ENCODE measurements at regions not wholly inside any gene's neighbourhood (a gene's known extent, or its start where the extent isn't known, plus 50 kb on each side); places are given as distances from the start of the nearest gene placed in this dataset.

- H3K4me3 ChIP-seq (ENCODE audit: low read length), result no peak overlapping the region
- no peaks in the 10 kb centered on the region for H3K36me3 ChIP-seq (replicated peaks; ENCODE audit: insufficient read depth, low read length)
- H3F3A ChIP-seq (ENCODE audit: insufficient read depth, low read length), result no peaks in the 10 kb centered on the region
- no peak overlapping the region for H2AFZ ChIP-seq (ENCODE audit: low read length)
- H3K4me2 ChIP-seq (ENCODE audit: low read depth, low read length), result no peak overlapping the region
- H4K20me1 ChIP-seq (ENCODE audit: insufficient read depth, low read length), result no peaks in the 10 kb centered on the region
- H3K79me2 ChIP-seq (ENCODE audit: low read length), result no peaks in the 10 kb centered on the region
- no peak for TF ChIP-seq CTCF (IDR thresholded peaks at IDR 0.05; ENCODE audit: low read length)
- TF ChIP-seq EZH2phosphoT487 (IDR thresholded peaks at IDR 0.05; ENCODE audit: low read length), result no peak
- TF ChIP-seq EZH2 (optimal IDR thresholded peaks at IDR 0.05; ENCODE audit: low read depth, low read length), result no peak
- H3K9ac ChIP-seq (ENCODE audit: low read length), result no peak overlapping the region
- no peaks in the 10 kb centered on the region for H3K27me3 ChIP-seq (replicated peaks; ENCODE audit: insufficient read depth, low read length)
- H3K9me3 ChIP-seq (replicated peaks; ENCODE audit: insufficient read depth, low read length), result no peaks in the 10 kb centered on the region
- H3K4me1 ChIP-seq (ENCODE audit: low read length), result no peaks in the 10 kb centered on the region
- H3K27ac ChIP-seq (ENCODE audit: low read length), result no peak overlapping the region
- no peak for DNase-seq
- no peaks in the 10 kb centered on the region for H3K9me2 ChIP-seq (replicated peaks; ENCODE audit: insufficient read depth, low read length)
These were observed 69.6 kb downstream of the SPANXN4 start for GRCh38 chrX:143095321-143095720.

- Histone ChIP-seq H3K4me2 (ENCODE audit: low read depth, low read length) (no peak overlapping the region), H3K9me2 (replicated peaks; ENCODE audit: insufficient read depth, low read length) (no peaks in the 10 kb centered on the region), H2AFZ (ENCODE audit: low read length) (no peak overlapping the region), H4K20me1 (ENCODE audit: insufficient read depth, low read length) (no peaks in the 10 kb centered on the region), H3F3A (ENCODE audit: insufficient read depth, low read length) (no peaks in the 10 kb centered on the region), H3K4me1 (ENCODE audit: low read length) (no peaks in the 10 kb centered on the region), H3K27me3 (replicated peaks; ENCODE audit: insufficient read depth, low read length) (no peaks in the 10 kb centered on the region), H3K27ac (ENCODE audit: low read length) (no peak overlapping the region), H3K9me3 (replicated peaks; ENCODE audit: insufficient read depth, low read length) (no peaks in the 10 kb centered on the region), H3K36me3 (replicated peaks; ENCODE audit: insufficient read depth, low read length) (no peaks in the 10 kb centered on the region), H3K79me2 (ENCODE audit: low read length) (no peaks in the 10 kb centered on the region), H3K4me3 (ENCODE audit: low read length) (no peak overlapping the region), H3K9ac (ENCODE audit: low read length) (no peak overlapping the region)
- no peak for TF ChIP-seq EZH2phosphoT487 (IDR thresholded peaks at IDR 0.05; ENCODE audit: low read length)
- TF ChIP-seq EZH2 (optimal IDR thresholded peaks at IDR 0.05; ENCODE audit: low read depth, low read length), result no peak
- TF ChIP-seq CTCF (IDR thresholded peaks at IDR 0.05; ENCODE audit: low read length), result no peak
- no peak for DNase-seq
These were observed 68.8 kb downstream of the SPANXN4 start for GRCh38 chrX:143094417-143095023.
